DMS114 treated with DMSO at 0.1 percent for 48 hours (cell line): ENCODE measurements at regions not wholly inside any gene's neighbourhood (a gene's known extent, or its start where the extent isn't known, plus 50 kb on each side); places are given as distances from the start of the nearest gene placed in this dataset.
A peak's percentile ranks its signal among the peaks of the same experiment; 100 is the strongest.
"Not testable (repeated sequence)": the region's sequence is repeated elsewhere in the genome, so short reads cannot be mapped to it uniquely, and the experiment has no call there.

Source experiments
- DNase-seq: peaks from one replicate; lab custom pipeline; 2025; ENCODE audit not compliant: unreplicated experiment; lab: John Stamatoyannopoulos, UW

DNA sequence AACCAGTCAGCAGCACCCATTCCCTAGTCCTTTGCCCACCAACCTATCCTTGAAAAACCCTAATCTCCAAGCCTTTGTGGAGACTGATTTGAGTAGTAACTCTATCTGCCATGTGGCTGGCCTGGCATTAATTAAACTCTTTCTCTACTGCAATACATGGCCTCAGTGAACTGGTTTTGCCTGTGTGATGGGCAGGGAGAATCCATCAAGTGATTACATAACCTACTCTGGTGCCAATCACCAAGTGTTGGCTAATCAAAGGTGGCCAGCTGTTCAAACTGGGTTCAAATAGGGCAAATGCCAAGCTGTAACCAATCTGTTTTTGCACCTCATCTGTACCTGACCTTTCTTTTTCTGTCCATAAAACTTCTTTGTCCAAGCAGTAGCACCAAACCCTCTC, 139.8 kb upstream of the XPO1 start:
- no peak for DNase-seq

DNA sequence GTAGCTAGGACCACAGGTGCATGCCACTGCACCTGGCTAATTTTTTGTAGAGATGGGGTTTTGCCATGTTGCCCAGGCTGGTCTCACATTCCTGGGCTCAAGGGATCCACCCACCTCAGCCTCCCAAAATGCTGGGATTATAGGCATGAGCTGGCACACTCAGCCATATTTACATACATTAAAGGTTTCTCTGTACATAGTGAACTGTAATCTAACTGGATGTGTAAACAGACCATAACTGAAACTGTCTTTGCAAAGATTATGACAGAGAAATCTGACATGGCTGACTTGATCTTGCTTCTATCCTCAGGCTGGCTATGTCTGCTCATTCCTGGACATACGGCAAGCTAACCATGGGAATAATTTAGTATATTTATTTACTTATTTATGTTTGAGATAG, 139.2 kb upstream of the XPO1 start:
- DNase-seq = no peak

DNA sequence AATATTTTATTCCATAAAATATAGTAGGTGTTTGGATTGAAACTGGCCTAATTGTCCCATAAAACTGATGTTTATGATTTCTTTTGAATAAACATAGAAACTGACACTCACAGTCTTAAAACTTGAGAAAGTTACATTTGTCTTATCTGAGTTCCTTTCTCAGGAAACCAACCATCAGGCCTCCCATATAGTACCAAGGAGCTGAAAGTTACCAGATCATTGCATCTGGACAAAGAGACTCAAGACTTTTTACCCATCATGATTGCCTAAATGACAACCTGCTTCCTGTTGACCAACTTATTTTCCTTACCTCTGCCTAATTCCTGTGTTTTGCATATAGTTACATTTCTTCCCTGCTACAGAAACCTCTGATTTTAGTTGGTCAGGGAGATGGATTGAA, 137.0 kb upstream of the XPO1 start:
- no peak for DNase-seq

DNA sequence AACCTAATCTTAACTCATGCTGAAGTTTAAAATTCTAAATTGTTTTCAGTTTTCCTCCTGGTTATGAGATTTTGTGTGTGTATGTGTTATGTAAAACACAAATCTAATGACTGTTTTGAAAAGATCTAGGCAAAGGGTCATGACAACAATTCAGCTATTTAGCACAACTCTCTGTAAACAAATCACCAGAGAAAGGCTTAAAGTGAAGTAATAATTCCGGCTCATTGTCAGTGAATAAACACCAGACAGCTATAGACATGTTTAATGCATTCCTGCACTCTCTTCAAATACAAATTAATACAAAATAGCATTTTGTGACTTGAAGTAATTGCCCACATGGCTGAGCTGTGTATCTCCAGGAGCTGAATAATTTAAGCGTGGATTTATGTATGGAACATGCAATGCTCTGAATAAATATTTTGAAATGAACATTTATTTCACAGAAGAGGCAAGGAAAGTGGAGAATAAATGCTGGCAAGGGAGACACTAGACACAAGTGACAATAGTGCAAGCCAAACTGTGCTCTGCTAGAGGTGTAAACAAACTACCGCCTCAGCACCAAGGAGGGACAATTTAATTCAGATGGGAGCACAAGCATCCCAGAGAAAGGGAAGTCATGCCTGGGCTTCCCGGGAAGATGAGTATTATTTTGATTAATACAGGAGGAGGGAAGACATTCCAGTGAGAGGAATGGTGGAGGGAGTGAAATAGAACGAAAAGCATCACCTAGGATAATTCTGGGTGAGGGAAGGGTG, 133.6 kb upstream of the XPO1 start:
- DNase-seq = peak; percentile 17

DNA sequence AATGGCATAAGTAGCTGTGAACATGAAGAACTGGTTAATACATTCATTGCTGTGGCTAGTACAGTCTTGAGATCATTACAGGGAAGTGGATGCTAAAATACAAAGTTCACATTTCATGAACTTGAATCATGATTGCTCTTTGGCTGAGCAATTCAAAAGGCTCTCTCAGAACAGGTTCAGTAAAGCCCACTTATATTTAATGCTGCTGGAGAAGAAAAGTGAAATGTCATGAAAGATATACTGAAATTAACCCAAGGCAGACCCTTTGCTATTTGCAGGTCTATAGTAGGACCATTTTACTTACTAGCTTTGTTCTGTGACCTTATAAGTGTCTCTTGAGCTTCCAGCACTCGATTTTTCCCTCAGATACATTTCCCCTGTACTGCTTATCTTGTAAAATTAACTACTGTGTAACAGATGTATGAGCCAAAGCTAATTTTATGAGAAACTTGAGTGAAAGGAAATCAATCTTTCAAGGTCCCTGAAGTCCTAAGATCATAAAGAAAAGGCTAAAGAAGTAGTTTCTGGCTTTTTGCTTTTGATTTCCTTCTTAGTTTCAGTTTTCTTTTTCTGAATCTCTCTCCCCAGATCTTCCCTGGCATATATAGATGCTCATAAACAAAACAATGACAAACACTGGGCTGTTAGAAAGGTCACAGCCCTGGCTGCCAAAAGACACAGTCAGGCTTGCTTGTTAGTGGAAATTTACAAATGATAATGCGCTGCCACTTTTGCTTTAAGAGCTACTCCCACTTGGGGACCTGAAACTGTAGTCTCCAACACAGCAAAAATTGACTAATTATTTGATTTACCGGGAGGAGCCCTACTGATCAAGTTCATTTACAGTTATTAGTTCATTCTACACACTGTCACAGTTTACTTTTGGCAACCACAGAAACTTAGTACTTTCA, 132.7 kb upstream of the XPO1 start:
- DNase-seq = peak; percentile 7

DNA sequence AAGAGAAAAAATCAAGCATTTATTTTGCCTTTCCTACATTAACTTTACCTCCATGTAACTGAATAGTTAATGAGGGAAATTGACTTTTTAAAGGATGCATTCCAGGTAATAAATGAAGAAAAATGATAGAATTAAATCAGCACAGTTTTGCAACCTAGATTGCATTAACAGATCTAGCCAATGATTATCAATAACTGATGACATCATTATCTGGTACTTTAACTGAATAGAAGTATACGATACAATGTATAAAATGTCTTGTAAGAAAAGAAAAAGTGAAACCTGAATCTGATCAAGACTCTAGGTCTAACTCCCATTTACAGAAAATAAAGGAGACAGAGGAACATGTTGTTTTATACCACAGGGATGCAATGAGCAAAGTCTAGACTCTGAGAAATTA, 126.0 kb upstream of the XPO1 start:
- DNase-seq = no peak

DNA sequence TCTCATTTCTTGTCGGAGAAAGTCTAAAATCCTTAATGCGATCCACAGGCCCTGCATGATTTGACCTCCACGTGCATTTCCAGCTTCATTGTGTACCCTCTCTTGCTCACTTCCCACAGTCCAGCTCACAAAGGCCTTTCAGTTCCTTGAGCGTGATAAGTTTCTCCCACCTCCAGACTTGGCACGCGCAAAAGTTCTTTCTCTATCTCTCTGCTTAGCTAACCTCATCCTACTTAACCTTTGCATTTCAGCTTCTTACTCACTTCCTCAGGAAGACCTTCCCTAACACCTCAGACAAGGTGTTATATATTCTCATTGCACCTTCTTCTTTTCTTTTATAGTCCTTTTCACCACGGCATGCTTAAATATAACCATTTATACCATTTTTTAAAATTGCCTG, 124.8 kb upstream of the XPO1 start:
- no peak for DNase-seq

DNA sequence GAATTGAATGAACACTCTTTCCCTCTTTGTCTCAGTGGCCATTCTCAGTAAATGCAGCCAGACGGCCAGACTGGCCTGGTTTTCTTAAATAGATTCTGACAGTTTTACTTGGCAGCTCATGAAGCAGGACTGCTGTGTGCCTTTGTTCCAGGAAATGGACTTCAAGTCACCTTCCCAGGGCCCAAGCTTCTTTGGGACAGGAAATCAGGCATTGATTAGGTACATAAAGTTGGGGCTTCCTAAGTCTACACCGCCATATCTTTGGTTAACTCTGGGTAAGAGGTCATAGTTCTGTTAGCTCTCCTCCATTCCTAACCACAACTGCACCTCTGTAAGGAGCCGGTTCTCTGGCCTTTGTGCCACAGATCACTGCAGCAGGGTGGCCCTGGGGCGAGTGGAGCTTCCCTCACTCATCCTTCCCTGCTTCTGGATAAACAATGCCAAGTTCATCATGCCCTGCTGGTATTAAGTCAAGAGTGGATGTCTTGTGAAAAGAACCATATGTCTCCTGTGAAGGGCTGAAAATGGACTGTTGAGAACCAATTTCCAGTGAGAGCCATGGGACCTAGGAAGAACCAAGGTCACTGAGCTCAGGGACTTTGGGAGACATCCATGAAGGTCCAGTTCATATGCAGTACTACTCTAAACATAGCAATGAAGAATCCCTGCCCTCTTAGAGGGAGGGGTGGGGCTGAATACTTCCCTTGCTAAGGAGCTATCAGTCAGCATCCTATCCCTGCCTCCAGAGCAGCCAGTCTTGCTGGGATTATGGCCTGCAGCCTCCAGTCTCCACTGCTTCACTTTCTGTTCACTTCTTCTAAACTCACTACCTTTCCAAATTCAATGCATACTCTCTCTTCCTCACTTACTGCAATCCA, 122.6 kb upstream of the XPO1 start:
- DNase-seq = no peak

DNA sequence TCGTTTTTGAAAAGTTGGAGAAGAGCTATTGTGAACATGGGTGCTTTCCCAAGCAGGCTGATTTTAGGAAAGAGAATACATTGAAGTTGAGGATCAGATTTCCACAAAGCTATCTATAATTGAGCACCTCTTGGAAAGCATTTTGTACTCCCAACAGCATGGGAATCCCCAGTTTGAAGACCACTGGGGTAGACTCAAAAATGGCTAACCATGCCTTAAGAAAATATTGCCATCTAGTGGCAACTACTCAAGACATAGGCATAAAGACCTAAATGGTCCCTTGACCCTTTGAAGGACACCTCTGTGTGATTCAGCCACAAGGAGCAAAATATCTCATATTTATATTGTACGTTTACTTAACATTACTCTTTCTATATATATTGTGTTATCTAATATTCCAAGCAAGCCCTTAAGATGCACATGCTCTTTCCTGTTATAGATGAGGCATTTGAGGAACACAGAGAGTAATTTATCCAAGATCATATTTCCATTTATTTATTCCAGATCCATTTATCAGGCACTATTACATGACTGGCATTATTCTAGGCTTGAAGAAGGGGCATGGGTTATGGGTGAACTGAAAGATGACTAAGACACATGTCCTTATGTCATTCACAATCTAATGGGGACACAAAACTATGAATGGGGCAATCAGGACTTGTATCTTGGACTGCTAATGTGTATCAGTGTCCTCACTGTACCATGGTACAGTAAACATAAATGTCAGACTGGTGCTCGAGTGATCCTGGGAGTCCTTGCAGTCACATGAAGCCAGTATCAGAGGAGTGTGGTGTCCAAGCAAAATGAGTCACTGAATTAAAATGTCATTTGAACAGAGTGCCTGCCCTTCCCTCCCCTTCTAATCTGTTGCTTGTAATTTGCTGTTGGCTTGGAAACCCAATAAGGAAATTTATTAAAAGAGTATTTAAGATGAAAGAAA, 121.0 kb upstream of the XPO1 start:
- peak; percentile 38 for DNase-seq

DNA sequence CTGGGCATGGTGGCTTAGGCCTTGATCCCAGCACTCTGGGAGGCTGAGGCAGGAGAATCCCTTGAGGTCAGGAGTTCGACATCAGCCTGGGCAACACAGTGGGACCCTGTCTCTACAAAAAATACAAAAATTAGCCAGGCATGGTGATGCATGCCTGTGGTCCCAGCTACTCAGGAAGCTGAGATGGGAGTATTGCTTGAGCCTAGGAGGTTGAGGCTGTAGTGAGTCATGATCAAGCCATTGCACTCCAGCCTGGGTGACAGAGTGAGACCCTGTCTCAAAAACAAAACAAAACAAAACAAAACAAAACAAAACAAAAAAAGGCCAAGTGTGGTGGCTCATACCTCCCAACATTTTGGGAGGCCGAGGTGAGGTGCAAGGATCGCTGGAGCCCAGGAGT, 111.8 kb upstream of the XPO1 start:
- not testable (repeated sequence) for DNase-seq

DNA sequence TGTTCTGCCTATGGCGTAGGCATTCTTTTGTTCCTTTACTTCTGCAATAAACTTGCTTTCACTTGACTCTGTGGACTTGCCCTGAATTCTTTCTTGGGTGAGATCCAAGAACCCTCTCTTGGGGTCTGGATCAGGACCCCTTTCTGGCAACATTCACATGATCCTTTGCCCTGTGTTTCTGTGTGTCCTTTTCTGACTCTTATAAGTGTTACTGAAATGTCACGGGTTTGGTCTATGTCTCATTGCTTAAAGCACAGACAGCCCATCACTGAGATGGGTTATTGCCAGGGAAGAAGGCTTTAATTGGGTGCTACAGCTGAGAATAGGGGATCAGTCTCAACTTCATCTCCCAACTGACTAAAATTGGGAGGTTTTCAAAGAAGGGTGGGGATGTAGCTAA, 110.9 kb upstream of the XPO1 start:
- no peak for DNase-seq

DNA sequence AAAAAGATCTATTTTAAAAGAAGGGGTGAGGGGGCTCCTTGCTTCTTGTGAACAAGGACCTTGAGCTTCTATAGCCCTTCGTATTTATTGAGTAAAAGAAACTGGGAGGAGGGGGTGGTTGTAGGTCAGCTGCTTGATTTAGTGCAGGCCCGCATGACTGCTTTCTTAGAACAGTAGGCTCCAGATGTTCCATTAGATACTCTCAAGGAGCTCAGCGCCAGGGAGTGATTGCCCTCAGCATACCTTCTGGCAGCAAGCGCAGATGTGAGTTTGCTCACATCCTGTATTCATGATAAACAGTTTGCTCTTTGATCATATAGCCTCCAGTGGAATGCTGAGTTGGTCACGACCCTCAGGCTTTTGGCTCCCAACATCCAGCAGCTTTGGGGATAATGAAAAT, 108.9 kb upstream of the XPO1 start:
- no peak for DNase-seq

DNA sequence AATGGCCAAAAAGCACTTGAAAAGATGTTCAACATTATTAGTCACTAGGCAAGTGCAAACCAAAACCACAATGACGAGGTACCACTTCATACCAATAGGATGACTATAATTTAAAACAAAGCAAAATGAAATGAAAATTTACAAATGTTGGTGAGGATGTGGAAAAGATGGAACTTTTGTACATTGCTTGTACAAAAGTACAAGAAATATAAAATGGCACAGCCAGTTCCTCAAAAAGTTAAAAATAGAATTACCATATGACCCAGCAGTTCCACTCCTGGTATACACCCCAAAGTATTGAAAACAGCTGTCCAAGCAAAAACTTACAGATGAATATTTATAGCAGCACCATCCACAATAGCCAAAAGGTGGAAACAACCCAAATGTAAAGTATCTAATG, 107.8 kb upstream of the XPO1 start:
- DNase-seq = no peak

DNA sequence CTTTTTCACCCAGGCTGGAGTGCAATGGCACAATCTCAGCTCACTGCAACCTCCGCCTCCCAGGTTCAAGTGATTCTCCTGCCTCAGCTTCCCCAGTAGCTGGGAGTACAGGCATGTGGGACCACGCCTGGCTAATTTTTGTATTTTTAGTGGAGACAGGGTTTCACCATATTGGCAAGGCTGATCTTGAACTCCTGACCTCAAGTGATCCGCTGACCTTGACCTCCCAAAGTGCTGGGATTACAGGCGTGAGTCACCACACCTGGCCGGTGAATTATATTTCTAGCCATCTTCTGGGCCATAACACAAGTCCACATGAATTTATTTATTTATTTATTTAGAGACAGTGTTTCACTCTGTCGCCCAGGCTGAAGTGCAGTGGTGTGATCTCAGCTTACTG, 105.0 kb upstream of the XPO1 start:
- not testable (repeated sequence) for DNase-seq

DNA sequence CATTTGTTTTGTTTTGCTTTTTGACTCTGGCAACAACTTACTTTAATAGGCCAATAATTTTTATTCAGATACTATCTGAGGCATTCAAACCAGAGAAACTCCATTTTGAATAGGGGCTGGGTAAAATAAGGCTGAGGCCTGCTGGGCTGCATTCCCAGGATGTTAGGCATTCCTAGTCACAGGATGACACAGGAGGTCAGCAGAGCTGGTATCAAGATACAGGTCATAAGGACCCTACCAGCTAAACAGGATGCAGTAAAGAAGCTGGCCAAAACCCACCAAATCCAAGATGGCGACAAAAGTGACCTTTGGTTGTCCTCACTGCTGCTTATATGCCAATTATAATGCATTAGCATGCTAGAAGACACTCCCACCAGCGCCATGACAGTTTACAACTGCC, 102.2 kb upstream of the XPO1 start:
- DNase-seq = no peak

DNA sequence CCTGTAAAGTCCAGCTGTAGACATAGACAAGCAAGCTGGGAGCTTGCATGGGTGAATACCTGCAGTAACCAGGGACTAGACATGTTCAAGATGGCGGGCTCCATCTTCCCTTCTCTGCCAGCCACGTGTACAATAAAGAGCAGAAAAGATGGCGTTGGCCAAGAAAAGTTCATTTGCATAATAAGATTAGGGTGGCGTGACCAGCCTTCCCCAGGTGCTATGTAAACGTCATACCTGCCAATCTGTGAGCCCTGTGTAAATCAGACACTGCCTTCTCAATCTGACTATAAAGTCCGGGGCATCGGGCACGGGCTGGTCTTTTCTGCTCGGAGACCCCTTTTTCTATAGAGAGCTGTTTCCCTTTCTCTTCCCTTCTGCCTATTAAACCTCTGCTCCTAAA, 101.6 kb upstream of the XPO1 start:
- no peak for DNase-seq

DNA sequence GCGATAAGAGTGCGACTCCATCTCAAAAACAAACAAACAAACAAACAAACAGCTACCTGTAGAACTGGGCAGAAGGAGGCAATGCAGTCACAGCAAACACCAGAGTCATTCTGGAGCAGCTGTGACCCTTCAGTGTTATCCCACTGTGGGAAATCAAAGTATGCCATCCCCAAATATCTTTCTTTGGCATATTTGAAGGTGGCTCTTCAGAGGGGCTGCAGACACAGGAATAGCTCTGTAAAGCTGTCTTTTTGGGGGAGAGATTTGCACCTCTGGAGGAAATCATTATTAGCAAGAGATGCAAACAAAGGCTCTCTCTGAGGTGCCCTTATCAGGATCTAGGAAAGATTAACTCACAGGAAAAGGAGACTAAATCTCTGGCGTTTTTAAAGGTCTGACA, 98.5 kb upstream of the XPO1 start:
- no peak for DNase-seq

DNA sequence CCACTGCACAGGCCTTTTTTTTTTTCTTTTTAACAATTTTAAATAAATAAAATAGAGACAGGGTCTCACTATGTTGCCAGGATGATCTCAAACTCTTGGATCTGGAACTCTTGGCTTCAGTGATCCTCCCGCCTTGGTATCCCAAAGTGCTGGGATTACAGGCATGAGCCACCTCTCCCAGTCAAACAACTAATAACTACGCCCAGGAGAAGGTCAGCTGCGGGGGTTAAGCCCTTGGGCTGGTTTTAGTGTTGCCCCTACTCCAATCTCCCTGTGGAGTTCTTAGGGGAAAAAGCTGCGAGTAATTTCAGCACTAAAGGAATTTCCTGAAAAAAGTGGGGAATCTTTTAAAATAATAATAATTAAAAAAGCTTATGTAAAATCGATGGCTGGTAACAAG, 96.4 kb upstream of the XPO1 start:
- DNase-seq = no peak

DNA sequence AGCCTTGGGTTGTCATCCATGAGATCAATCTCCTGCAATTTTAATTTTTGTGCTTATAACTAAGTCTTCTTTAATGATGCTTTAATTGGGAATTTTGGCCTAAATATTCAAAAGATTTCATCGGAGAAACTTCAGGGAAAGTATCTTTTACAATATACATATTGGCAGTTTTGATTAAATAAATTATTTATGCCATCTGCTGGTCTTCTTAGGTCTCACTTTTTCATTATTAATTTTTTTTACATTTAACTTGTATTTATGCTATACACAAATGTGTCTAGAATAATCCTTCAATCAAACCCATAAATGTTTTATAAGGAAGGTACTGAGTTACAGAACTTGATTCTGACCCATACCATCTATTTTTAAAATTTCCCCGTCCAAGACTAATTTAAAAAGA, 95.1 kb upstream of the XPO1 start:
- no peak for DNase-seq
